Hepatocyte (in vitro differentiated cells): ENCODE measurements at regions not wholly inside any gene's neighbourhood (a gene's known extent, or its start where the extent isn't known, plus 50 kb on each side); places are given as distances from the start of the nearest gene placed in this dataset.

Source experiments
- DNase-seq: peaks from one replicate; pipeline ENCODE4 v3.0.0-alpha.2; 2016; ENCODE audit warnings: low spot score
- H2AFZ ChIP-seq: fragments of 200-600 bp; sonication (generic); 2 replicates; pipeline ENCODE4 v1.6.0; 2016; ENCODE audit warnings: antibody characterized with exemption, mild to moderate bottlenecking
- H3K27ac ChIP-seq: fragments of 200-600 bp; sonication (generic); 2 replicates; pipeline ENCODE4 v1.5.1; 2016; ENCODE audit warnings: mild to moderate bottlenecking
- H3K27me3 ChIP-seq: fragments of 200-600 bp; sonication (generic); 2 replicates; pipeline ENCODE4 v1.6.1; 2016
- H3K36me3 ChIP-seq: fragments of 200-600 bp; sonication (generic); replicated peaks from 2 replicates; pipeline ENCODE4 v1.5.1; 2016; ENCODE audit warnings: low read depth; ENCODE audit not compliant: insufficient read depth
- H3K4me1 ChIP-seq: fragments of 200-600 bp; sonication (generic); 2 replicates; pipeline ENCODE4 v1.5.1; 2016; ENCODE audit warnings: mild to moderate bottlenecking, moderate library complexity; ENCODE audit not compliant: insufficient read depth
- H3K4me2 ChIP-seq: fragments of 200-600 bp; sonication (generic); 2 replicates; pipeline ENCODE4 v1.6.0; 2016
- H3K4me3 ChIP-seq: fragments of 200-600 bp; sonication (generic); 2 replicates; pipeline ENCODE4 v1.5.1; 2016; ENCODE audit warnings: mild to moderate bottlenecking
- H3K79me2 ChIP-seq: fragments of 200-600 bp; sonication (generic); 2 replicates; pipeline ENCODE4 v1.6.0; 2017; ENCODE audit warnings: mild to moderate bottlenecking
- H3K9me2 ChIP-seq: fragments of 200-600 bp; sonication (generic); replicated peaks from 2 replicates; pipeline ENCODE4 v1.6.0; 2017; ENCODE audit warnings: mild to moderate bottlenecking; ENCODE audit not compliant: insufficient read depth
- H3K9me3 ChIP-seq: fragments of 200-600 bp; sonication (generic); 2 replicates; pipeline ENCODE4 v1.5.1; 2016; ENCODE audit warnings: low read depth, mild to moderate bottlenecking
- H4K20me1 ChIP-seq: fragments of 200-600 bp; sonication (generic); 2 replicates; pipeline ENCODE4 v1.6.0; 2016; ENCODE audit warnings: mild to moderate bottlenecking; ENCODE audit not compliant: insufficient read depth, poor library complexity, severe bottlenecking
- EZH2 ChIP-seq: fragments of 200-600 bp; sonication (generic); IDR thresholded peaks from 2 replicates; pipeline ENCODE4 v1.6.1; 2016; ENCODE audit warnings: antibody characterized with exemption, mild to moderate bottlenecking, borderline replicate concordance
- EZH2phosphoT487 ChIP-seq: fragments of 200-600 bp; sonication (generic); IDR thresholded peaks from one replicate; pipeline ENCODE4 v1.6.1; 2018; ENCODE audit warnings: antibody characterized with exemption, mild to moderate bottlenecking, low read depth, moderate library complexity; ENCODE audit not compliant: unreplicated experiment, severe bottlenecking
- WGBS: methylation state at CpG from one replicate; pipeline ENCODE4 v1.1.6; 2016; ENCODE audit warnings: low lambda C conversion rate; ENCODE audit errors: missing lambda C conversion rate; 5-methylcytosine and 5-hydroxymethylcytosine counted together
- TF ChIP-seq, protein P1 (sequence below): fragments of 200-600 bp; sonication (generic); IDR thresholded peaks from 2 replicates; pipeline ENCODE4 v1.5.1; 2016; ENCODE audit warnings: antibody characterized with exemption, mild to moderate bottlenecking; ENCODE audit not compliant: poor library complexity

GRCh38 chrX:7266288-7266687 is 118.3 kb upstream of the PUDP start:
- no peaks in the 10 kb centered on the region for H3K27me3 ChIP-seq
- H2AFZ ChIP-seq: no peak overlapping the region
- DNase-seq: no peak
- H3K79me2 ChIP-seq: no peaks in the 10 kb centered on the region
- no peak overlapping the region for H3K27ac ChIP-seq
- no peaks in the 10 kb centered on the region for H3K36me3 ChIP-seq
- WGBS: 71% methylated on average over 1 of the region's 1 CpG
- H4K20me1 ChIP-seq: no peaks in the 10 kb centered on the region
- TF ChIP-seq, protein P1, sequence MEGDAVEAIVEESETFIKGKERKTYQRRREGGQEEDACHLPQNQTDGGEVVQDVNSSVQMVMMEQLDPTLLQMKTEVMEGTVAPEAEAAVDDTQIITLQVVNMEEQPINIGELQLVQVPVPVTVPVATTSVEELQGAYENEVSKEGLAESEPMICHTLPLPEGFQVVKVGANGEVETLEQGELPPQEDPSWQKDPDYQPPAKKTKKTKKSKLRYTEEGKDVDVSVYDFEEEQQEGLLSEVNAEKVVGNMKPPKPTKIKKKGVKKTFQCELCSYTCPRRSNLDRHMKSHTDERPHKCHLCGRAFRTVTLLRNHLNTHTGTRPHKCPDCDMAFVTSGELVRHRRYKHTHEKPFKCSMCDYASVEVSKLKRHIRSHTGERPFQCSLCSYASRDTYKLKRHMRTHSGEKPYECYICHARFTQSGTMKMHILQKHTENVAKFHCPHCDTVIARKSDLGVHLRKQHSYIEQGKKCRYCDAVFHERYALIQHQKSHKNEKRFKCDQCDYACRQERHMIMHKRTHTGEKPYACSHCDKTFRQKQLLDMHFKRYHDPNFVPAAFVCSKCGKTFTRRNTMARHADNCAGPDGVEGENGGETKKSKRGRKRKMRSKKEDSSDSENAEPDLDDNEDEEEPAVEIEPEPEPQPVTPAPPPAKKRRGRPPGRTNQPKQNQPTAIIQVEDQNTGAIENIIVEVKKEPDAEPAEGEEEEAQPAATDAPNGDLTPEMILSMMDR: no peak
- TF ChIP-seq EZH2phosphoT487 (no peak), EZH2 (no peak)
- H3K4me1 ChIP-seq: peaks cover 3% of the 10 kb centered on the region
- no peak overlapping the region for H3K4me3 ChIP-seq
- no peak overlapping the region for H3K4me2 ChIP-seq
- no peaks in the 10 kb centered on the region for H3K9me2 ChIP-seq
- no peaks in the 10 kb centered on the region for H3K9me3 ChIP-seq

- Histone ChIP-seq H3K27me3 (no peaks in the 10 kb centered on the region), H3K4me1 (no peaks in the 10 kb centered on the region), H3K79me2 (no peaks in the 10 kb centered on the region), H3K36me3 (no peaks in the 10 kb centered on the region), H3K4me2 (no peak overlapping the region), H3K4me3 (no peak overlapping the region), H3K9me2 (no peaks in the 10 kb centered on the region), H4K20me1 (no peaks in the 10 kb centered on the region), H3K9me3 (no peaks in the 10 kb centered on the region), H3K27ac (no peak overlapping the region), H2AFZ (no peak overlapping the region)
- WGBS: 83% methylated on average over 2 of the region's 2 CpGs
- no peak for DNase-seq
- TF ChIP-seq EZH2: no peak
- TF ChIP-seq, protein P1: no peak
- TF ChIP-seq EZH2phosphoT487: no peak
Observed at GRCh38 chrX:7264399-7264798, 116.4 kb upstream of the PUDP start.

- H3K4me1 ChIP-seq: no peaks in the 10 kb centered on the region
- no peaks in the 10 kb centered on the region for H3K9me3 ChIP-seq
- no peaks in the 10 kb centered on the region for H3K9me2 ChIP-seq
- H2AFZ ChIP-seq: no peak overlapping the region
- no peaks in the 10 kb centered on the region for H4K20me1 ChIP-seq
- TF ChIP-seq EZH2phosphoT487 (no peak), EZH2 (no peak)
- TF ChIP-seq, protein P1: no peak
- H3K27me3 ChIP-seq: no peaks in the 10 kb centered on the region
- H3K79me2 ChIP-seq: no peaks in the 10 kb centered on the region
- no peak overlapping the region for H3K27ac ChIP-seq
- H3K4me2 ChIP-seq: no peak overlapping the region
- no peak for DNase-seq
- no peak overlapping the region for H3K4me3 ChIP-seq
- WGBS: 63% methylated on average over 3 of the region's 3 CpGs
- H3K36me3 ChIP-seq: no peaks in the 10 kb centered on the region
Observed at GRCh38 chrX:7263961-7264360, 116.0 kb upstream of the PUDP start.

DNA sequence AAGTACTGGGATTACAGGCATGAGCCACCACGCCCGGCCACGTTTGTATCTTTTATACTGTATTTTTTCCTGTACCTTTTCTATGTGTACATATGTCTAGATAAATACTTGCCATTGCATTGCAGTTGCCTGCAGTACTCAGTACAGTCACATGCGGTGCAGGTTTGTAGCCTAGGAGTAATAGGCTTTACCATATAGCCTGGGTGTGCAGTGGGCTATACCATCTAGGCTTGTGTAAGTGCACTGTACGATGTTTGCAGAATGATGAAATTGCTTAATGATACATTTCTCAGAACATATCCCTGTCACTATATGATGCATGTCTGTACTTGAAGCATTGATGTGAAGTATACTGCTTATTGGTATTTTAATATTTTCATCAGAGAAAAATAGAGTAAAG is 115.4 kb upstream of the PUDP start:
- no peak overlapping the region for H3K4me3 ChIP-seq
- TF ChIP-seq EZH2phosphoT487 (no peak), EZH2 (no peak)
- TF ChIP-seq, protein P1: no peak
- no peaks in the 10 kb centered on the region for H3K36me3 ChIP-seq
- H3K27ac ChIP-seq: no peak overlapping the region
- H3K79me2 ChIP-seq: no peaks in the 10 kb centered on the region
- 87% methylated on average over 5 of the region's 5 CpGs for WGBS
- H3K27me3 ChIP-seq: no peaks in the 10 kb centered on the region
- H3K9me3 ChIP-seq: no peaks in the 10 kb centered on the region
- no peaks in the 10 kb centered on the region for H4K20me1 ChIP-seq
- H2AFZ ChIP-seq: no peak overlapping the region
- no peak overlapping the region for H3K4me2 ChIP-seq
- no peak for DNase-seq
- H3K4me1 ChIP-seq: no peaks in the 10 kb centered on the region
- no peaks in the 10 kb centered on the region for H3K9me2 ChIP-seq
